GM23248 (cell line): ENCODE measurements at regions not wholly inside any gene's neighbourhood (a gene's known extent, or its start where the extent isn't known, plus 50 kb on each side); places are given as distances from the start of the nearest gene placed in this dataset.
A peak's percentile ranks its signal among the peaks of the same experiment; 100 is the strongest.

Source experiments
- DNase-seq: peaks from one replicate; pipeline ENCODE4 v3.0.0-alpha.2; 2015
- H2AFZ ChIP-seq: fragments of 200-600 bp; sonication (generic); 2 replicates; pipeline ENCODE4 v1.6.1; 2016; ENCODE audit warnings: antibody characterized with exemption
- H3F3A ChIP-seq: fragments of 200-600 bp; sonication (generic); 2 replicates; pipeline ENCODE4 v1.6.1; 2016; ENCODE audit warnings: mild to moderate bottlenecking, antibody characterized with exemption, mixed run types; ENCODE audit not compliant: insufficient read depth
- H3K27ac ChIP-seq: fragments of 200-600 bp; sonication (generic); 2 replicates; pipeline ENCODE4 v1.5.1; 2016; ENCODE audit warnings: mild to moderate bottlenecking
- H3K27me3 ChIP-seq: fragments of 200-600 bp; sonication (generic); replicated peaks from 2 replicates; pipeline ENCODE4 v1.6.1; 2016; ENCODE audit warnings: mild to moderate bottlenecking; ENCODE audit not compliant: insufficient read depth
- H3K36me3 ChIP-seq: fragments of 200-600 bp; sonication (generic); 2 replicates; pipeline ENCODE4 v1.6.1; 2016; ENCODE audit warnings: low read depth, mild to moderate bottlenecking
- H3K4me1 ChIP-seq: fragments of 200-600 bp; sonication (generic); 2 replicates; pipeline ENCODE4 v1.6.1; 2016; ENCODE audit warnings: mild to moderate bottlenecking; ENCODE audit not compliant: insufficient read depth
- H3K4me2 ChIP-seq: fragments of 200-600 bp; sonication (generic); one replicate; pipeline ENCODE4 v1.6.1; 2016; ENCODE audit warnings: mild to moderate bottlenecking; ENCODE audit not compliant: unreplicated experiment
- H3K4me3 ChIP-seq: fragments of 200-600 bp; sonication (generic); 2 replicates; pipeline ENCODE4 v1.5.1; 2016; ENCODE audit warnings: mild to moderate bottlenecking
- H3K79me2 ChIP-seq: fragments of 200-600 bp; sonication (generic); 2 replicates; pipeline ENCODE4 v1.6.1; 2016; ENCODE audit warnings: mild to moderate bottlenecking; ENCODE audit not compliant: insufficient read depth
- H3K9ac ChIP-seq: fragments of 200-600 bp; sonication (generic); 2 replicates; pipeline ENCODE4 v1.6.1; 2016; ENCODE audit warnings: mild to moderate bottlenecking
- H3K9me2 ChIP-seq: fragments of 200-600 bp; sonication (generic); 2 replicates; pipeline ENCODE4 v1.6.1; 2016; ENCODE audit warnings: mixed run types, mild to moderate bottlenecking, moderate library complexity; ENCODE audit not compliant: insufficient read depth
- H3K9me3 ChIP-seq: fragments of 200-600 bp; sonication (generic); one replicate; pipeline ENCODE4 v1.6.1; 2017; ENCODE audit warnings: low read depth
- H4K20me1 ChIP-seq: fragments of 200-600 bp; sonication (generic); 2 replicates; pipeline ENCODE4 v1.6.0; 2016; ENCODE audit not compliant: insufficient read depth
- EZH2 ChIP-seq: fragments of 200-600 bp; sonication (generic); IDR thresholded peaks from 2 replicates; pipeline ENCODE4 v1.6.1; 2018; ENCODE audit warnings: antibody characterized with exemption, mild to moderate bottlenecking; ENCODE audit not compliant: insufficient read depth, poor library complexity, severe bottlenecking
- EZH2phosphoT487 ChIP-seq: fragments of 200-600 bp; sonication (generic); IDR thresholded peaks from 2 replicates; pipeline ENCODE4 v1.6.1; 2018; ENCODE audit warnings: antibody characterized with exemption, moderate library complexity, mild to moderate bottlenecking, low read depth; ENCODE audit not compliant: insufficient read depth
- WGBS, 2 experiments: methylation state at CpG; one replicate each; pipeline ENCODE4 v1.1.6; 2015 to 2017; ENCODE audit warnings: low lambda C conversion rate in 2 of 2, low coverage in 1 of 2; ENCODE audit errors: missing lambda C conversion rate in 2 of 2; 5-methylcytosine and 5-hydroxymethylcytosine counted together
- in situ Hi-C: fragments of 300-500 bp; cut with MboI; formaldehyde crosslinking; loops from 2 replicates; pipeline ENCODE4 v1.15.0; 2020

DNA sequence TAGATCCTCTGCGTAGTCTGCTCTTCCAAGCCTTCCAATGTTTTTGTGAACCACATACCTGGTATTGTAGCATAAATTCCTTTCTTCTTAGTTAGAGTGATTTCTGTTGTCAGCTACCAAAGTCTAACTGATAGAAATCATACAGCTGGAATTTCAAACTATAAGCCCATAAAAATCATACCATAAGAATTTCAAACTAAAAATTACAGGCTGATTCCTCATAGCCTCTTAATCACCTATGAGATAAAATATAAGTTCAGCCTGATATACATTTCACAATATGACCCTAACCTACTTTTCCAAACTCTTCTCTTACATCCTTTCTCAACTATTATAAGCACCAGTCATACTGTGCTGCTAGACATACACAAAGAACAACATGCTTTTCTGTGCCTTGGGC is 64.8 kb downstream of the PTHLH start:
- Histone ChIP-seq H3K27ac (0 out of 2 replicates have a peak overlapping the region, but pooled peaks have one; percentile 28), H3K9me2 (no peaks in the 10 kb centered on the region), H3K4me1 (peaks cover 24% of the 10 kb centered on the region), H2AFZ (0 out of 2 replicates have a peak overlapping the region, but pooled peaks have one; percentile 51), H4K20me1 (no peaks in the 10 kb centered on the region), H3K4me3 (no peak overlapping the region), H3K36me3 (no peaks in the 10 kb centered on the region), H3K27me3 (no peaks in the 10 kb centered on the region), H3K79me2 (no peaks in the 10 kb centered on the region), H3K9me3 (no peaks in the 10 kb centered on the region), H3K4me2 (peak overlapping the region; percentile 26), H3K9ac (no peak overlapping the region), H3F3A (peaks cover 14% of the 10 kb centered on the region; the same call in 1 of the 2 replicates)
- in situ Hi-C loops: no loop called here
- 79 to 88% methylated on average over 1 of the region's 1 CpG for WGBS, 2 experiments
- peak; percentile 22 for DNase-seq
- TF ChIP-seq EZH2phosphoT487 (no peak), EZH2 (no peak)

- Histone ChIP-seq H3K9me3 (no peaks in the 10 kb centered on the region), H3K9ac (no peak overlapping the region), H3K4me3 (no peak overlapping the region), H3K36me3 (no peaks in the 10 kb centered on the region), H3K4me1 (peaks cover 32% of the 10 kb centered on the region), H2AFZ (peak overlapping the region; percentile 51), H3K27me3 (no peaks in the 10 kb centered on the region), H3K4me2 (peak overlapping the region; percentile 26), H3F3A (peaks cover 14% of the 10 kb centered on the region; the same call in 1 of the 2 replicates), H3K79me2 (no peaks in the 10 kb centered on the region), H3K27ac (peak overlapping the region; percentile 28), H3K9me2 (no peaks in the 10 kb centered on the region), H4K20me1 (no peaks in the 10 kb centered on the region)
- TF ChIP-seq EZH2phosphoT487: no peak
- no peak for TF ChIP-seq EZH2
- WGBS, 2 experiments: 48 to 50% methylated on average over 3 of the region's 3 CpGs
- peak; percentile 45 for DNase-seq
- in situ Hi-C loops: no loop called here
Observed at GRCh38 chr12:27906658-27907473, 65.7 kb downstream of the PTHLH start.

DNA sequence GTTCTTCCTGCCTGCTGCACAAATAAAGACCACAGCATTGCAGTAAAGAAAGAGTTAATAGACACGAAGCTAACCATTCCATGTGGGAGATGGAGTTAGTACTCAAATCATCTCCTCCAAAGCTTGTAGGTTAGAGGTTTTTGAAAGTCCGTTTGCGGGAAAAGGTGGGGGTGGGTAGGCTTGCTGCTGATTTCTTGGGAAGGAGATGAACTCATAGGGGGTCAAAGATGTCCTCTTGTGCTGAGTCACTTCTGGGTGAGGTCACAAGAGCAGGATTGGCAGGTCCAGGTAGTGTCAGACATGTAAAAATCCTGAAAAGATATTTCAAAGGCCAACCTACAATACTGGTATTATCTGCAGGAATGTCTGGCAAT is 66.4 kb downstream of the PTHLH start:
- H3K9me3 ChIP-seq: no peaks in the 10 kb centered on the region
- H3K36me3 ChIP-seq: no peaks in the 10 kb centered on the region
- H3K4me2 ChIP-seq: no peak overlapping the region
- no peaks in the 10 kb centered on the region for H3K79me2 ChIP-seq
- no peaks in the 10 kb centered on the region for H3K9me2 ChIP-seq
- peaks cover 14% of the 10 kb centered on the region; the same call in 1 of the 2 replicates for H3F3A ChIP-seq
- H3K4me1 ChIP-seq: peaks cover 32% of the 10 kb centered on the region
- TF ChIP-seq EZH2 (no peak), EZH2phosphoT487 (no peak)
- H3K27me3 ChIP-seq: no peaks in the 10 kb centered on the region
- no peak overlapping the region for H3K27ac ChIP-seq
- in situ Hi-C loops: no loop called here
- H3K4me3 ChIP-seq: no peak overlapping the region
- DNase-seq: no peak
- H3K9ac ChIP-seq: no peak overlapping the region
- peak overlapping the region; percentile 51; the same call in 1 of the 2 replicates for H2AFZ ChIP-seq
- no peaks in the 10 kb centered on the region for H4K20me1 ChIP-seq
- 90 to 91% methylated on average over 3 of the region's 3 CpGs for WGBS, 2 experiments

DNA sequence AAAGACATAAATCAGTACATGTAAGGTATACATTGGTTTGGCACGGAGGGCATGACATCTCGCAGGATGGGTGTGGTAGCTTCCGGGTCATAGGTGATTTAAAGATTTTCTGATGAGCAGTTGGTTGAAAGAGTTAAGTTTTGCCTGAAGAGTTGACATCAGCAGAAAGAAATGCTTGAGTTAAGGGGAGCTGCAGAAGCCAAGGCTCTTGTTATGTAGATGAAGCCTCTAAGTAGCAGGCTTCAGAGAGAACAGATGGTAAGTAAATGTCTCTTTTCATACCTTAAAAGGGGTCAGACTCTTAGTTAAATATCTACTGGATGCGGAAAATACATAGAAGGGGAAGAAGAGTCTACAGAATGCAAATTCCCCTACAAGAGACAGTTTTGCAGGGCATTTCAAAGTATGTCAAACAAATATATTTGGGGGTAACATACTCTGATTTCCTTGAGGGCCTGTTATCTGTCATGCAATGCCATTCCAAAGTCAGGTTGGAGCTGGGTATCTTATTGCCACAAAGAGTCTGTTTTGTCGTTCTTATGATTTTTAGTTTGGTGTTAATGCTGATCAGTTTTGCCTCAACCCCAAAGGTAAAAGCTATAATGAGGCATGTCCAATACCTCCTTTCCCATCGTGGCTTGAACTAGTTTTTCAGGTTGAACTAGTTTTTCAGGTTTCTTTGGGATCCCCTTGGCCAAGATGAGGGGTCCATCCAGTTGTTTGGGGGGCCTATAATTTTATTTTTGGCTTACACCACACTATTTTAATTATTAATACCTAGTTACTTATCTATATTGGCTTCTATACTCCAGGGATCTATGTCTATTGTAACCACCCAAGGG is 67.0 kb downstream of the PTHLH start:
- DNase-seq: no peak

More for the DNA sequence above, 67.0 kb downstream of the PTHLH start:
- Histone ChIP-seq H3K4me1 (peaks cover 32% of the 10 kb centered on the region), H2AFZ (0 out of 2 replicates have a peak overlapping the region, but pooled peaks have one; percentile 1), H4K20me1 (no peaks in the 10 kb centered on the region), H3F3A (peaks cover 14% of the 10 kb centered on the region; the same call in 1 of the 2 replicates), H3K27ac (no peak overlapping the region), H3K9me3 (no peaks in the 10 kb centered on the region), H3K4me2 (no peak overlapping the region), H3K9me2 (no peaks in the 10 kb centered on the region), H3K36me3 (no peaks in the 10 kb centered on the region), H3K27me3 (no peaks in the 10 kb centered on the region), H3K79me2 (no peaks in the 10 kb centered on the region), H3K4me3 (no peak overlapping the region), H3K9ac (no peak overlapping the region)
- WGBS, 2 experiments: 74 to 76% methylated on average over 6 of the region's 6 CpGs
- in situ Hi-C loops: no loop called here
- TF ChIP-seq EZH2phosphoT487: no peak
- no peak for TF ChIP-seq EZH2
